ENCODE measurements at regions not wholly inside any gene's neighbourhood (a gene's known extent, or its start where the extent isn't known, plus 50 kb on each side); places are given as distances from the start of the nearest gene placed in this dataset.
A peak's percentile ranks its signal among the peaks of the same experiment; 100 is the strongest.
"Not testable (repeated sequence)": the region's sequence is repeated elsewhere in the genome, so short reads cannot be mapped to it uniquely, and the experiment has no call there.

DNA sequence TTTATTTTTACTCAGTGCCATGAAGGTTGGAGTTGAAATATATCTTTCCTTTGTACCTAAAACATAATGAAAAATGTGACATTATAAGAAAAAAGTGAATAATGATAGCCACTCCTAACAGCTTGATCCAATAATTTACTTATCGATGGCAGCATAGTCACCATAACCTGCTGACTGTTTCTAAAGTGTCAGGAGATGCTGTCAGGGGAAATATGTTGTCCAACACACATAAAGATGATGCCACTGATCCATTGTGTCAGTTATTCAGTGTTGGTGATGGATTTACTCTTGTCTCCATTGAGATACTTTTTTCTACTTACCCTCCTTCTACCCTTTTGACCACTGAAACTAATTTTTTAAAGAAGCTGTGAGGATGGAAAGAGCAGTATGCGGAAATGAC lies 1006.9 kb upstream of the TMEFF2 start:
- DNase-seq (ENCODE audit: low spot score): no peak
- TF ChIP-seq, protein P1, sequence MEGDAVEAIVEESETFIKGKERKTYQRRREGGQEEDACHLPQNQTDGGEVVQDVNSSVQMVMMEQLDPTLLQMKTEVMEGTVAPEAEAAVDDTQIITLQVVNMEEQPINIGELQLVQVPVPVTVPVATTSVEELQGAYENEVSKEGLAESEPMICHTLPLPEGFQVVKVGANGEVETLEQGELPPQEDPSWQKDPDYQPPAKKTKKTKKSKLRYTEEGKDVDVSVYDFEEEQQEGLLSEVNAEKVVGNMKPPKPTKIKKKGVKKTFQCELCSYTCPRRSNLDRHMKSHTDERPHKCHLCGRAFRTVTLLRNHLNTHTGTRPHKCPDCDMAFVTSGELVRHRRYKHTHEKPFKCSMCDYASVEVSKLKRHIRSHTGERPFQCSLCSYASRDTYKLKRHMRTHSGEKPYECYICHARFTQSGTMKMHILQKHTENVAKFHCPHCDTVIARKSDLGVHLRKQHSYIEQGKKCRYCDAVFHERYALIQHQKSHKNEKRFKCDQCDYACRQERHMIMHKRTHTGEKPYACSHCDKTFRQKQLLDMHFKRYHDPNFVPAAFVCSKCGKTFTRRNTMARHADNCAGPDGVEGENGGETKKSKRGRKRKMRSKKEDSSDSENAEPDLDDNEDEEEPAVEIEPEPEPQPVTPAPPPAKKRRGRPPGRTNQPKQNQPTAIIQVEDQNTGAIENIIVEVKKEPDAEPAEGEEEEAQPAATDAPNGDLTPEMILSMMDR (IDR thresholded peaks at IDR 0.05): no peak
- H3K27ac ChIP-seq: no peak overlapping the region
- H3K4me3 ChIP-seq: no peak overlapping the region

DNA sequence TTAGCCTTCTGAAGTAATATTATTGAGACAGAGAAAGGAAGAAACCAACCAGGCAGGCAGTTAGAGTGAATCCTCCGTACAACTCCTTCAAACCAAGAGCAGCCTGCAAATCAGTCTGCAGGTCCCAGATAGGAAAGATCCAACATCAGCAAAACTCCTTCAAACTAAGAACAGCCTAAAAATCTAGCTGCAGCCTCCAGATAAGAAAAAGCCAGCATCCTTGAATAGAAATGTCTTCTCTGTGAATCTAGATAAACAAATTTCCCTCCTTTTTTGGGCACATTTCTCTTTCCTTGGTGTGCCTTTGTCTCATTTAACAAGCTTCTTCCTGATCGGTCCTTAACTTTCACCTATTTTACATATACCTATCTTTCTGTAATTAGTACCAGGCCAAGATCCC lies 1004.6 kb upstream of the TMEFF2 start:
- Histone ChIP-seq H3K27ac (no peak overlapping the region), H3K4me3 (no peak overlapping the region)
- DNase-seq (ENCODE audit: low spot score): no peak
- TF ChIP-seq, protein P1 (IDR thresholded peaks at IDR 0.05): no peak

DNA sequence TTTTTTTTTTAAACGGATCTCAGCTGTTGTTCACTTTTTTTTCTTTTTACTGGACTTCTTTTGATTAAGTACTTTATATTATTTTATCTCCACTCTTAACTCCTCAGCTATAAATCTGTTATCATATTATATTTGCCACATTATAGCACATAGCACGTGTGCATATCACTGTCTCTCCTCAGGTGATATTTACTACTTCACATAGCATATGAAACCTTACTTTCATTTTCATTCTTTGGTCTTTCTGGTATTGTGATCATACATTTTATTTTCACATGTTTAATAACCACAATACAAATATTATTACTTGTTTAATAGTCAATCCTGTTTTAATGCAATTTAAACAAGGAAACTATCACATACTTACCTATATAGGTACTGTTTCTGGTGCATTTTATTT lies 993.1 kb upstream of the TMEFF2 start:
- Histone ChIP-seq H3K27ac (no peak overlapping the region), H3K4me3 (peak overlapping the region; percentile 48)
- TF ChIP-seq, protein P1 (IDR thresholded peaks at IDR 0.05): no peak
- no peak for DNase-seq (ENCODE audit: low spot score)

DNA sequence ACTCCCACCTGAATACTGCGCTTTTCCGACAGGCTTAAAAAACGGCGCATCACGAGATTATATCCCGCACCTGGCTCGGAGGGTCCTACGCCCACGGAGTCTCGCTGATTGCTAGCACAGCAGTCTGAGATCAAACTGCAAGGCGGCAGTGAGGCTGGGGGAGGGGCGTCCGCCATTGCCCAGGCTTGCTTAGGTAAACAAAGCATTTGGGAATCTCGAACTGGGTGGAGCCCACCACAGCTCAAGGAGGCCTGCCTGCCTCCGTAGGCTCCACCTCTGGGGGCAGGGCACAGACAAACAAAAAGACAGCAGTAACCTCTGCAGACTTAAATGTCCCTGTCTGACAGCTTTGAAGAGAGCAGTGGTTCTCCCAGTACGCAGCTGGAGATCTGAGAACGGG lies 976.2 kb upstream of the TMEFF2 start:
- DNase-seq (ENCODE audit: low spot score); H3K27ac ChIP-seq; H3K4me3 ChIP-seq: not testable (repeated sequence)

DNA sequence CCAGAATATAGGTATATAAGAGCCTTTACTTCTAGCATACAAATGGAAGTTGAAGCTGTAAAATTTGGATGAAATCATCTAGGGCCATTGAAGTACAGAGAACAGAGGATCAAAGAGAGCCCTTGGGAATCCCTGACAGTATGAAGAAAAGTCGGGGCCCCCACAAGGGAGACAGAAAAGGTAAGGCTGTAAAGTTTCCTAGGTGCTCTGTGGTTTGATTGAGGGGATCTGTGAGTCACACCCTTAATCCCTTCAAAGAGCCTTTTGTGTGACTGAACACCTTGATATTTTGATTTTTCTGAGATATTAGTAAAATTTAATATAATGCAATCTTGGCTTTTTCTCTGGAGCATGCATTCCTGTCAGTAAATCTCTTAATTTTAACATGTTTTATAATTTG lies 961.7 kb upstream of the TMEFF2 start:
- DNase-seq (ENCODE audit: low spot score): no peak
- H3K4me3 ChIP-seq: no peak overlapping the region
- TF ChIP-seq, protein P1 (IDR thresholded peaks at IDR 0.05): no peak
- no peak overlapping the region for H3K27ac ChIP-seq

DNA sequence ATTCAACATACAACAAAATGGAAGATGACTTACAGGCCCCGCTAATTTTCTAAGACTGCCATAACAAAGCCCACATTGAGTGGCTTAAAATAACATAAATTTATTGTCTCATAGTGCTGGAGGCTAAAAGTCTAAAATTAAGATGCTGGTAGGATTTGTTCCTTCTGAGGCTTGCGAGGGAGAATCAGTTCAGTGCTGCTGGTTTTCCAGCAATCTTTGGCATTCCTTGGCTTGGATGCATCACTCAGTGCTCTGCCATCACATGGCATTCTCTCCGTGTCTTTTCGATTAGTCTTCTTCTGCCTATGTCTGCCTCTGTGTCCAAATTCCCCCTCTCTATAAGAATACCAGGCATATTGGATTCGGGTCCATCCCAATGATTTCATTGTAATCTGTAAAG lies 959.3 kb upstream of the TMEFF2 start:
- TF ChIP-seq, protein P1 (IDR thresholded peaks at IDR 0.05): no peak
- H3K27ac ChIP-seq: no peak overlapping the region
- no peak overlapping the region for H3K4me3 ChIP-seq
- DNase-seq (ENCODE audit: low spot score): no peak

DNA sequence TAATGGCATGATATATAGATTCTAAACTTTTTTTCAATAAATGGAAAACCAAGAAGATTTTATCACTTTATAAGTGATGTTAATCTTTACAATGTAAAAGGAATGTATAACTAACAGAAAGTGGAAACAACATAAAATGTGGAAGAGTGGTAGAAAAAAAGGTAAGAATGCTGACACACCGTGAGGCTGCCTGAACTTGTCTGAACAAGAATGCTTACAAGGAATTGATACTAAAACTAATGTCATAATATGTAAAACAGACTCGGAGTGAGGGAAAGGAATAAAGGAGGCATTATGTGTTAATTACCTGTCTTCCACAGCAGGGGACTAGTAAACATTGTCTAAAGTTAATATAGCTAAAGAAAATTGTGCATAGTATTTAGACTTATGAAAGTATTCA lies 958.8 kb upstream of the TMEFF2 start:
- Histone ChIP-seq H3K4me3 (no peak overlapping the region), H3K27ac (no peak overlapping the region)
- TF ChIP-seq, protein P1 (IDR thresholded peaks at IDR 0.05): no peak
- no peak for DNase-seq (ENCODE audit: low spot score)

DNA sequence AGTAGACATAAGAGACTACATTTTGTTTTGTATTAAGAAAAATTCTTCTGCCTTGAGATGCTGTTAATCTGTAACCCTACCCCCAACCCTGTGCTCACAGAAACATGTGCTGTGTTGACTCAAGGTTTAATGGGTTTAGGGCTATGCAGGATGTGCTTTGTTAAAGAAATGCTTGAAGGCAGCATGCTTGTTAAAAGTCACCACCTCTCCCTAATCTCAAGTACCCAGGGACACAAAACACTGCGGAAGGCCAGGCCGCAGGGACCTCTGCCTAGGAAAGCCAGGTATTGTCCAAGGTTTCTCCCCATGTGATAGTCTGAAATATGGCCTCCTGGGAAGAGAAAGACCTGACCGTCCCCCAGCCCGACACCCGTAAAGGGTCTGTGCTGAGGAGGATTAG lies 947.7 kb upstream of the TMEFF2 start:
- not testable (repeated sequence) for H3K4me3 ChIP-seq; H3K27ac ChIP-seq; DNase-seq (ENCODE audit: low spot score)
